ENCODE measurements at regions not wholly inside any gene's neighbourhood (a gene's known extent, or its start where the extent isn't known, plus 50 kb on each side); places are given as distances from the start of the nearest gene placed in this dataset.

- Histone ChIP-seq H3K9ac (ENCODE audit: low read depth in 1 of 2, low read length in 2 of 2) (no peak overlapping the region), H3K9me3 (ENCODE audit: control insufficient read depth in 1 of 2, low read length in 2 of 2) (no peaks in the 10 kb centered on the region), H3K27ac (ENCODE audit: low read depth, low read length) (no peak overlapping the region), H3K4me1 (ENCODE audit: control insufficient read depth in 1 of 2, insufficient read depth in 2 of 2, low read length in 2 of 2) (no peaks in the 10 kb centered on the region), H3K36me3 (ENCODE audit: control insufficient read depth in 1 of 2, insufficient read depth in 2 of 2, low read length in 2 of 2) (no peaks in the 10 kb centered on the region), H3K27me3 (ENCODE audit: control insufficient read depth in 1 of 2, insufficient read depth in 2 of 2, low read length in 2 of 2) (no peaks in the 10 kb centered on the region), H3K4me3 (ENCODE audit: low read depth in 1 of 2, low read length in 2 of 2) (no peak overlapping the region)
Observed at GRCh38 chr10:61031341-61031740, 87.4 kb upstream of the RHOBTB1 start.

DNA sequence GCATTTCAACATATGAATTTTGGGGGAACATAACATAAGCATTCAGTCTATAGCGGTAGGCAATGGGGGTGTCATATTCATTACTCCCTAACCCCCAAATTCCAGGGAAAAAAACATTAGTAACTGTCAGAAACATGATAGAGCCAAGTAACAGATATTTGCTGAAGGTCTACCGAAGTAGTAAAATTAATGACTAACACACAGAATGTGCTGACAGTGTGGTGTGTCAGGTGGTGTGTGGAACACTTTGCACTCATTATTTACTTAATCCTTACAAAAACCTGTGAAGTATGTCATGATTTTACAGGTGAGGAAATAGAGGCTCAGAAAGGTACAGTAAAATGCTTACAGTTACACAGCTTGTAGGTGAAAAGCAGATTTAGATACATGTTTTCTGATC, 85.4 kb upstream of the RHOBTB1 start:
- Histone ChIP-seq H3K27ac (ENCODE audit: low read depth, low read length) (no peak overlapping the region), H3K4me1 (ENCODE audit: control insufficient read depth in 1 of 2, insufficient read depth in 2 of 2, low read length in 2 of 2) (no peaks in the 10 kb centered on the region), H3K27me3 (ENCODE audit: control insufficient read depth in 1 of 2, insufficient read depth in 2 of 2, low read length in 2 of 2) (no peaks in the 10 kb centered on the region), H3K9me3 (ENCODE audit: control insufficient read depth in 1 of 2, low read length in 2 of 2) (no peaks in the 10 kb centered on the region), H3K4me3 (ENCODE audit: low read depth in 1 of 2, low read length in 2 of 2) (no peak overlapping the region), H3K36me3 (ENCODE audit: control insufficient read depth in 1 of 2, insufficient read depth in 2 of 2, low read length in 2 of 2) (no peaks in the 10 kb centered on the region), H3K9ac (ENCODE audit: low read depth in 1 of 2, low read length in 2 of 2) (no peak overlapping the region)

DNA sequence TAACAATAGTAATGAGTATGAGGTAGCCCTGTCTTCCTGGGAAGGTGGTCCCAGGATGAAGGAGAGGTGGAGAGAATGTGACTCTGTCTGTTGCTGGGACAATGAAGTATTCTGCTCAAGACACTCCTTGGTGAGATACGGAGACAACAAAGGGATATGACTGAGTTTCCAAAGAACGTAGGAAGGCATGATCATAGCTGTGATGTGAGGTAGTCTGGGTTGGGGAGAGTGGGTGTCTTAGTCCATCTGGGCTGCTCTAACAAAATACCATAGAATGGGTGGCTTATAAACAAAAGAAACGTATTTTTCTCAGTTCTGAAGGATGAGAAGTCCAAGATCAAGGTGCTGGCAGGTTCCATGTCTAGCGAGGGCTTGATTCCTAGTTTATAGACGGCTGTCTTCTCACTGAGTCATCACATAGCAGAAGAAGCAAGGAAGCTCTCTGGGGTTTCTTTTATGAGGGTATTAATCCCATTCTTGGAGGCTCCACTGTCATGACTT, 84.9 kb upstream of the RHOBTB1 start:
- no peak overlapping the region for H3K4me3 ChIP-seq (ENCODE audit: low read depth in 1 of 2, low read length in 2 of 2)
- no peaks in the 10 kb centered on the region for H3K27me3 ChIP-seq (ENCODE audit: control insufficient read depth in 1 of 2, insufficient read depth in 2 of 2, low read length in 2 of 2)
- H3K27ac ChIP-seq (ENCODE audit: low read depth, low read length), result no peak overlapping the region
- H3K4me1 ChIP-seq (ENCODE audit: control insufficient read depth in 1 of 2, insufficient read depth in 2 of 2, low read length in 2 of 2), result no peaks in the 10 kb centered on the region
- no peaks in the 10 kb centered on the region for H3K36me3 ChIP-seq (ENCODE audit: control insufficient read depth in 1 of 2, insufficient read depth in 2 of 2, low read length in 2 of 2)
- H3K9me3 ChIP-seq (ENCODE audit: control insufficient read depth in 1 of 2, low read length in 2 of 2), result no peaks in the 10 kb centered on the region
- no peak overlapping the region for H3K9ac ChIP-seq (ENCODE audit: low read depth in 1 of 2, low read length in 2 of 2)

GRCh38 chr10:61024856-61025201, 80.8 kb upstream of the RHOBTB1 start:
- H3K4me3 ChIP-seq (ENCODE audit: low read depth in 1 of 2, low read length in 2 of 2), result no peak overlapping the region
- no peaks in the 10 kb centered on the region for H3K4me1 ChIP-seq (ENCODE audit: control insufficient read depth in 1 of 2, insufficient read depth in 2 of 2, low read length in 2 of 2)
- no peaks in the 10 kb centered on the region for H3K27me3 ChIP-seq (ENCODE audit: control insufficient read depth in 1 of 2, insufficient read depth in 2 of 2, low read length in 2 of 2)
- no peak overlapping the region for H3K27ac ChIP-seq (ENCODE audit: low read depth, low read length)
- no peak overlapping the region for H3K9ac ChIP-seq (ENCODE audit: low read depth in 1 of 2, low read length in 2 of 2)
- H3K9me3 ChIP-seq (ENCODE audit: control insufficient read depth in 1 of 2, low read length in 2 of 2), result no peaks in the 10 kb centered on the region
- H3K36me3 ChIP-seq (ENCODE audit: control insufficient read depth in 1 of 2, insufficient read depth in 2 of 2, low read length in 2 of 2), result no peaks in the 10 kb centered on the region

DNA sequence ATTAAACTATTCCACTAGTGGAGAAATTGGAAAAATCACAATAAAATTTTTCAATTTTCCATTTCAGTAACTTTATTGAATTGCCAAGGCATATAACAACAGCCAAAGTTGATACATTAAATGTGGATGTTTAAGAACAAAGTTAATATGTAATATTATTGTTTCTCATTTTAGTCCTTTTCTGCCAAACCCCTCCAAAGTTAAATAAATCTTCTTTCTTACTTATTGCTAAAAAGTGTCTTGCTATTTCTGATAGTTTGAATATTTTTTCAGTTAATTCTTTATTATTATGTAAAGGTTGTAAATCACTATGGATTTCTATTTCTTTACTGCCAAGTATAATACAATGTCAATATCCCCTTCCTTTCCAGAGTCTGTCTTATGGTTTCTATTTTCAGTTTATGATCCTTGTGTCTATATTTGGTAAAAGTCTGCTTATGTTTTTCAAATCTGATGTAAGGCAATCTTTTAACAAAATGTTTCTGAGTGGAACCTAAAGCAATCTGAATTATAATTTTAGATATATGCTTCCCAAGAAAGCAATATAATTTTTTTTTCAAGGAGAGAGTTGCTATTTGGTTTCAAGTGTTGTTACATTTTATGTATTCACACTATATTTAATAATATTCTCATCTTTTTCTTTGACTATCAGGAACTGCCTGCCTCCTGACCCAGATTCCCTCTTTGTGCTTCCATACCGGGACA, 80.3 kb upstream of the RHOBTB1 start:
- H3K27ac ChIP-seq (ENCODE audit: low read depth, low read length), result no peak overlapping the region
- H3K36me3 ChIP-seq (ENCODE audit: control insufficient read depth in 1 of 2, insufficient read depth in 2 of 2, low read length in 2 of 2), result no peaks in the 10 kb centered on the region
- H3K4me3 ChIP-seq (ENCODE audit: low read depth in 1 of 2, low read length in 2 of 2), result no peak overlapping the region
- no peaks in the 10 kb centered on the region for H3K9me3 ChIP-seq (ENCODE audit: control insufficient read depth in 1 of 2, low read length in 2 of 2)
- H3K4me1 ChIP-seq (ENCODE audit: control insufficient read depth in 1 of 2, insufficient read depth in 2 of 2, low read length in 2 of 2), result no peaks in the 10 kb centered on the region
- H3K27me3 ChIP-seq (ENCODE audit: control insufficient read depth in 1 of 2, insufficient read depth in 2 of 2, low read length in 2 of 2), result no peaks in the 10 kb centered on the region
- no peak overlapping the region for H3K9ac ChIP-seq (ENCODE audit: low read depth in 1 of 2, low read length in 2 of 2)

DNA sequence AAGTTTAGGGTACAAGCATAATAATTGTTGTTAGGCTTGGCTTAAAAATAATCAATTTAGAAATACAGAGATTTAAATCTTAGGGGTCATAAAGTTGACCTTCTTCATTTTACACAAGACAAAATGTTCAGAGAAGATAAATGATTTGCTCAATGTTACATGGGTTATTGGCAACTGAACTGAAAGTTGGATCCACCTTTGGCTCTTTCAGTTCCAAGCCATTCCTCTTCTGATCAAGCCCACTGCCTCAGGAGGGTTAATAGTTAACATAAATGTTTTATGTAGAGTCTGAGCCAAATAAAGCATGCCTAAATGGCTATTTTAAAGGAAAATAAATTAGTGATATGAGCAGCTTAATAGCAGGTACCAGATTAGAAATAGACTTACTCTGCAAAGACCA, 79.1 kb upstream of the RHOBTB1 start:
- H3K36me3 ChIP-seq (ENCODE audit: control insufficient read depth in 1 of 2, insufficient read depth in 2 of 2, low read length in 2 of 2), result no peaks in the 10 kb centered on the region
- no peaks in the 10 kb centered on the region for H3K4me1 ChIP-seq (ENCODE audit: control insufficient read depth in 1 of 2, insufficient read depth in 2 of 2, low read length in 2 of 2)
- H3K9ac ChIP-seq (ENCODE audit: low read depth in 1 of 2, low read length in 2 of 2), result no peak overlapping the region
- no peak overlapping the region for H3K27ac ChIP-seq (ENCODE audit: low read depth, low read length)
- H3K4me3 ChIP-seq (ENCODE audit: low read depth in 1 of 2, low read length in 2 of 2), result no peak overlapping the region
- H3K27me3 ChIP-seq (ENCODE audit: control insufficient read depth in 1 of 2, insufficient read depth in 2 of 2, low read length in 2 of 2), result no peaks in the 10 kb centered on the region
- no peaks in the 10 kb centered on the region for H3K9me3 ChIP-seq (ENCODE audit: control insufficient read depth in 1 of 2, low read length in 2 of 2)

- H3K9me3 ChIP-seq (ENCODE audit: control insufficient read depth in 1 of 2, low read length in 2 of 2), result no peaks in the 10 kb centered on the region
- no peaks in the 10 kb centered on the region for H3K27me3 ChIP-seq (ENCODE audit: control insufficient read depth in 1 of 2, insufficient read depth in 2 of 2, low read length in 2 of 2)
- H3K4me3 ChIP-seq (ENCODE audit: low read depth in 1 of 2, low read length in 2 of 2), result no peak overlapping the region
- no peak overlapping the region for H3K9ac ChIP-seq (ENCODE audit: low read depth in 1 of 2, low read length in 2 of 2)
- no peaks in the 10 kb centered on the region for H3K36me3 ChIP-seq (ENCODE audit: control insufficient read depth in 1 of 2, insufficient read depth in 2 of 2, low read length in 2 of 2)
- H3K27ac ChIP-seq (ENCODE audit: low read depth, low read length), result no peak overlapping the region
- H3K4me1 ChIP-seq (ENCODE audit: control insufficient read depth in 1 of 2, insufficient read depth in 2 of 2, low read length in 2 of 2), result no peaks in the 10 kb centered on the region
Observed at GRCh38 chr10:61021926-61022325, 77.9 kb upstream of the RHOBTB1 start.

DNA sequence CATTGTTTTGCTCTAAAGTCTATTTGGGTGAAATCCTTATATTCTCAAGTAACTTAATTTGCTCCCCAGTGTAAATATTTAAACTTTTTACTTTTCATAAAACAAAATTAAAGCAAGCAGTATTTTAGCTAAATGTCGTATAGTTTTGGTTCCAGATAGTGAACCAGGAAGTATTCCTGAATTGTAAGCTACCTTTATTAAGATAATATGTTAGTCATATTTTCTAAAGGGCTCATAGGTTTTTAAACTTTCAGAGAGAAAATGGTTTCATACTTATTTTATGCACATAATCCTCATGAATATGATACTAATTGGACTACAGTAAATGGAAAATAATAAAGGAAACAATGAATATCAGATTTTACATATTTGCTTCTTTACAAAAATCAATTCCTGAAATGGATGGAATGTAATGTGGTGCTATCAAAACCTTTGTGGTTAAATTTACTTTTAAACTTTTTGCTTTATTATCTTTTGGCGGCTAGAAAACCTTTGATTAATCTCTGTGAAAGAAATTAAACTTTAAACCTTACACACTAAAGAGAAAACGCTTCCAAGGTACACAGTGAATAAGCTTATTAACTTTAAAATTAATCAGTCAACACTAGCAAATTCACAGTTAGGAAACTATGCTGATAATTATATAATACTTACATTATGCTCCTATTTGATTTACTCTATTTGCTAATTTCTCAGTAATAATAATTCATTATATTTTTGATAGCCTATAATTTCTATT, 76.6 kb upstream of the RHOBTB1 start:
- Histone ChIP-seq H3K9me3 (ENCODE audit: control insufficient read depth in 1 of 2, low read length in 2 of 2) (no peaks in the 10 kb centered on the region), H3K4me3 (ENCODE audit: low read depth in 1 of 2, low read length in 2 of 2) (no peak overlapping the region), H3K27me3 (ENCODE audit: control insufficient read depth in 1 of 2, insufficient read depth in 2 of 2, low read length in 2 of 2) (no peaks in the 10 kb centered on the region), H3K9ac (ENCODE audit: low read depth in 1 of 2, low read length in 2 of 2) (no peak overlapping the region), H3K36me3 (ENCODE audit: control insufficient read depth in 1 of 2, insufficient read depth in 2 of 2, low read length in 2 of 2) (no peaks in the 10 kb centered on the region), H3K4me1 (ENCODE audit: control insufficient read depth in 1 of 2, insufficient read depth in 2 of 2, low read length in 2 of 2) (no peaks in the 10 kb centered on the region), H3K27ac (ENCODE audit: low read depth, low read length) (no peak overlapping the region)

- Histone ChIP-seq H3K27me3 (ENCODE audit: control insufficient read depth in 1 of 2, insufficient read depth in 2 of 2, low read length in 2 of 2) (no peaks in the 10 kb centered on the region), H3K27ac (ENCODE audit: low read depth, low read length) (no peak overlapping the region), H3K9ac (ENCODE audit: low read depth in 1 of 2, low read length in 2 of 2) (no peak overlapping the region), H3K4me1 (ENCODE audit: control insufficient read depth in 1 of 2, insufficient read depth in 2 of 2, low read length in 2 of 2) (no peaks in the 10 kb centered on the region), H3K36me3 (ENCODE audit: control insufficient read depth in 1 of 2, insufficient read depth in 2 of 2, low read length in 2 of 2) (no peaks in the 10 kb centered on the region), H3K4me3 (ENCODE audit: low read depth in 1 of 2, low read length in 2 of 2) (no peak overlapping the region), H3K9me3 (ENCODE audit: control insufficient read depth in 1 of 2, low read length in 2 of 2) (no peaks in the 10 kb centered on the region)
Observed at GRCh38 chr10:61018146-61018545, 74.2 kb upstream of the RHOBTB1 start.

DNA sequence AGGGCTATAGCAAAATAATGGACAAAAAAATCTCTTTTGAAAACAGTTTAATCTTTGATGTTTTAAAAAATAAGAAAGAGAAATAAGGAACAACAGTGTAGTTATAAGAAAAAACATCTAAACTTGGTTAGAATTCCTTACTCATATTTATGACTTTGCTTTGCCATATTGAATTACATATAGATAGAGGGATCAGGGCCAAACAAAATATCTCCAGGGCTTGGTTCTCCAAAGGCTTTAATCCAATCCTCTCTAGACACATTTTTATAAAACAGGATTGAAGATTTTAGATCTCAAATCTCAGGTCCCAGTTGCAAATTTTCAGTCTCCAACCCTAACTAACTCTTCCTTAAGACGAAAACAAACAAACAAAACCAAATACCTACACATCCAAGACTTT, 72.6 kb upstream of the RHOBTB1 start:
- no peak overlapping the region for H3K4me3 ChIP-seq (ENCODE audit: low read depth in 1 of 2, low read length in 2 of 2)

More for the DNA sequence above, 72.6 kb upstream of the RHOBTB1 start:
- H3K9ac ChIP-seq (ENCODE audit: low read depth in 1 of 2, low read length in 2 of 2), result no peak overlapping the region
- no peak overlapping the region for H3K27ac ChIP-seq (ENCODE audit: low read depth, low read length)
- no peaks in the 10 kb centered on the region for H3K27me3 ChIP-seq (ENCODE audit: control insufficient read depth in 1 of 2, insufficient read depth in 2 of 2, low read length in 2 of 2)
- no peaks in the 10 kb centered on the region for H3K9me3 ChIP-seq (ENCODE audit: control insufficient read depth in 1 of 2, low read length in 2 of 2)
- H3K4me1 ChIP-seq (ENCODE audit: control insufficient read depth in 1 of 2, insufficient read depth in 2 of 2, low read length in 2 of 2), result no peaks in the 10 kb centered on the region
- no peaks in the 10 kb centered on the region for H3K36me3 ChIP-seq (ENCODE audit: control insufficient read depth in 1 of 2, insufficient read depth in 2 of 2, low read length in 2 of 2)
